CD14-positive monocyte (primary cell): ENCODE measurements at regions not wholly inside any gene's neighbourhood (a gene's known extent, or its start where the extent isn't known, plus 50 kb on each side); places are given as distances from the start of the nearest gene placed in this dataset.
A peak's percentile ranks its signal among the peaks of the same experiment; 100 is the strongest.

Experiments
- DNase-seq, 3 donors: peaks; one replicate each; pipeline ENCODE4 v3.0.0-alpha.2; 2011 to 2022
- H2AFZ ChIP-seq: 2 replicates; pipeline ENCODE4 v1.6.0; 2012; ENCODE audit warnings: mild to moderate bottlenecking, low read depth, low read length, inconsistent platforms; ENCODE audit not compliant: insufficient read depth, poor library complexity, severe bottlenecking
- H3K27ac ChIP-seq, 2 donors: 1 replicate in 1 of 2; 2 replicates in 1 of 2; pipeline ENCODE4 v1.5.1; 2012 to 2013; ENCODE audit warnings: low read length in 2 of 2, control low read depth in 1 of 2, inconsistent platforms in 1 of 2, low read depth in 1 of 2, mild to moderate bottlenecking in 1 of 2
- H3K27me3 ChIP-seq, 2 donors: one replicate each; pipeline versions ENCODE4 v1.6.0 to v1.6.1; 2011 to 2013; ENCODE audit warnings: low read length in 2 of 2; ENCODE audit not compliant: control insufficient read depth in 2 of 2, insufficient read depth in 2 of 2
- H3K36me3 ChIP-seq, 2 donors: replicated peaks in 1 of 2; 1 replicate in 1 of 2; 2 replicates in 1 of 2; pipeline versions ENCODE4 v1.5.1 to v1.6.1; 2012 to 2013; ENCODE audit warnings: low read length in 2 of 2, control low read depth in 1 of 2, inconsistent platforms in 1 of 2, mild to moderate bottlenecking in 1 of 2; ENCODE audit not compliant: insufficient read depth in 2 of 2, control insufficient read depth in 1 of 2
- H3K4me1 ChIP-seq, 2 donors: 1 replicate in 1 of 2; 2 replicates in 1 of 2; pipeline versions ENCODE4 v1.5.1 to v1.6.1; 2012 to 2013; ENCODE audit warnings: low read length in 2 of 2, control low read depth in 1 of 2, inconsistent platforms in 1 of 2, mild to moderate bottlenecking in 1 of 2, moderate library complexity in 1 of 2; ENCODE audit not compliant: insufficient read depth in 2 of 2, control insufficient read depth in 1 of 2
- H3K4me2 ChIP-seq: replicated peaks from 2 replicates; pipeline ENCODE3; 2012; ENCODE audit warnings: low read length, moderate library complexity, mild to moderate bottlenecking; ENCODE audit not compliant: poor library complexity, severe bottlenecking; ENCODE audit errors: extremely low read depth
- H3K4me3 ChIP-seq, 3 experiments: fragments of 200-600 bp in 1 of 3; sonication (generic) in 1 of 3; replicated peaks in 1 of 3; 1 replicate in 2 of 3; 2 replicates in 1 of 3; pipeline ENCODE4 v1.5.1; 2011 to 2013; ENCODE audit warnings: low read length in 3 of 3, mild to moderate bottlenecking in 3 of 3, control low read depth in 2 of 3, low read depth in 2 of 3, inconsistent platforms in 1 of 3, moderate library complexity in 1 of 3
- H3K79me2 ChIP-seq: 2 replicates; pipeline ENCODE4 v1.6.0; 2012; ENCODE audit warnings: mild to moderate bottlenecking, control low read depth, inconsistent platforms, low read length, moderate library complexity; ENCODE audit not compliant: insufficient read depth
- H3K9ac ChIP-seq: 2 replicates; pipeline ENCODE4 v1.6.0; 2017; ENCODE audit warnings: low read length, mild to moderate bottlenecking; ENCODE audit not compliant: insufficient read depth, poor library complexity, severe bottlenecking
- H3K9me3 ChIP-seq, 2 donors: replicated peaks in 1 of 2; 1 replicate in 1 of 2; 2 replicates in 1 of 2; pipeline versions ENCODE4 v1.5.1 to v1.6.1; 2012 to 2013; ENCODE audit warnings: low read length in 2 of 2, control low read depth in 1 of 2; ENCODE audit not compliant: control insufficient read depth in 1 of 2, insufficient read depth in 1 of 2
- H4K20me1 ChIP-seq: 2 replicates; pipeline ENCODE4 v1.6.0; 2012; ENCODE audit warnings: mild to moderate bottlenecking, low read length, control low read depth, moderate library complexity; ENCODE audit not compliant: insufficient read depth
- H3K27ac Mint-ChIP-seq, 7 donors: one replicate each; pipeline ENCODE4 v1.8.0; 2020; ENCODE audit warnings: mild to moderate bottlenecking in 7 of 7, mixed read lengths in 7 of 7, moderate library complexity in 6 of 7, inconsistent platforms in 2 of 7
- H3K27me3 Mint-ChIP-seq, 3 donors: one replicate each; pipeline ENCODE4 v1.8.0; 2021 to 2022; ENCODE audit warnings: low read depth in 3 of 3, mild to moderate bottlenecking in 3 of 3, mixed read lengths in 3 of 3, moderate library complexity in 3 of 3, inconsistent platforms in 1 of 3
- H3K36me3 Mint-ChIP-seq, 2 donors: one replicate each; pipeline ENCODE4 v1.8.0; 2020; ENCODE audit warnings: mixed read lengths in 2 of 2, inconsistent platforms in 1 of 2, mild to moderate bottlenecking in 1 of 2
- H3K4me1 Mint-ChIP-seq: one replicate; pipeline ENCODE4 v1.8.0; 2020; ENCODE audit warnings: mild to moderate bottlenecking, mixed read lengths
- H3K4me3 Mint-ChIP-seq, 2 donors: one replicate each; pipeline ENCODE4 v1.8.0; 2020; ENCODE audit warnings: mild to moderate bottlenecking in 2 of 2, mixed read lengths in 2 of 2, moderate library complexity in 1 of 2
- H3K9me3 Mint-ChIP-seq, 7 donors: one replicate each; pipeline ENCODE4 v1.8.0; 2020 to 2022; ENCODE audit warnings: mixed read lengths in 7 of 7, mild to moderate bottlenecking in 6 of 7, moderate library complexity in 6 of 7, inconsistent platforms in 2 of 7
- CTCF ChIP-seq: fragments of 200-600 bp; IDR thresholded peaks from one replicate; pipeline ENCODE4 v1.8.0; 2022; ENCODE audit warnings: antibody characterized with exemption, mild to moderate bottlenecking
- WGBS: methylation state at CpG from one replicate; pipeline ENCODE4 v1.1.5; 2013; ENCODE audit warnings: missing lambda C conversion rate; ENCODE audit not compliant: insufficient coverage; 5-methylcytosine and 5-hydroxymethylcytosine counted together
- intact Hi-C, 2 donors: fragments of 100-400 bp; cut with micrococcal nuclease; formaldehyde crosslinking; loops; one replicate each; pipeline versions ENCODE4 v1.15.0 to v1.15.1; 2023

- Mint-ChIP-seq H3K4me3 (no peak overlapping the region), H3K9me3 (peaks cover 0 to 2% (median 0%) of the 10 kb centered on the region in 7 donors), H3K36me3 (no peaks in the 10 kb centered on the region), H3K4me1 (no peaks in the 10 kb centered on the region), H3K27me3 (peaks cover 4 to 6% (median 4%) of the 10 kb centered on the region in 3 donors), H3K27ac (peak overlapping the region in 1 of 7 donors; percentile 3)
- H3K27me3 ChIP-seq = no peaks in the 10 kb centered on the region
- no peaks in the 10 kb centered on the region for H3K4me1 ChIP-seq
- intact Hi-C loops = no loop called here
- no peaks in the 10 kb centered on the region for H3K9me3 ChIP-seq
- no peak overlapping the region for H3K27ac ChIP-seq
- H3K4me3 ChIP-seq = no peak overlapping the region
- no peak overlapping the region for H3K4me2 ChIP-seq
- no peak for DNase-seq
- no peak overlapping the region for H3K9ac ChIP-seq
- no peak overlapping the region for H2AFZ ChIP-seq
- no peaks in the 10 kb centered on the region for H4K20me1 ChIP-seq
- 66% methylated on average over 10 of the region's 10 CpGs for WGBS
- no peak for TF ChIP-seq CTCF
- H3K36me3 ChIP-seq = no peaks in the 10 kb centered on the region
- H3K79me2 ChIP-seq = no peaks in the 10 kb centered on the region
Observed at GRCh38 chr7:131843898-131844331, 287.5 kb upstream of the PODXL start.

- no peaks in the 10 kb centered on the region for H3K4me1 Mint-ChIP-seq
- no peak overlapping the region for H3K9ac ChIP-seq
- no peaks in the 10 kb centered on the region for H3K4me1 ChIP-seq
- intact Hi-C loops = no loop called here
- no peaks in the 10 kb centered on the region for H3K36me3 ChIP-seq
- no peak overlapping the region for H2AFZ ChIP-seq
- H3K79me2 ChIP-seq = no peaks in the 10 kb centered on the region
- no peak overlapping the region for H3K4me3 ChIP-seq
- peaks cover 0 to 2% (median 0%) of the 10 kb centered on the region in 7 donors for H3K9me3 Mint-ChIP-seq
- H3K9me3 ChIP-seq = no peaks in the 10 kb centered on the region
- no peaks in the 10 kb centered on the region for H3K36me3 Mint-ChIP-seq
- H3K27me3 Mint-ChIP-seq = peaks cover 4 to 13% (median 5%) of the 10 kb centered on the region in 3 donors
- H3K4me2 ChIP-seq = no peak overlapping the region
- DNase-seq = no peak
- 72% methylated on average over 4 of the region's 4 CpGs for WGBS
- H3K27ac Mint-ChIP-seq = no peak overlapping the region
- H3K27me3 ChIP-seq = no peaks in the 10 kb centered on the region
- no peak overlapping the region for H3K4me3 Mint-ChIP-seq
- H3K27ac ChIP-seq = no peak overlapping the region
- TF ChIP-seq CTCF = no peak
- H4K20me1 ChIP-seq = no peaks in the 10 kb centered on the region
Observed at GRCh38 chr7:131839967-131840690, 283.7 kb upstream of the PODXL start.
